ENCODE measurements at regions not wholly inside any gene's neighbourhood (a gene's known extent, or its start where the extent isn't known, plus 50 kb on each side); places are given as distances from the start of the nearest gene placed in this dataset.

DNA sequence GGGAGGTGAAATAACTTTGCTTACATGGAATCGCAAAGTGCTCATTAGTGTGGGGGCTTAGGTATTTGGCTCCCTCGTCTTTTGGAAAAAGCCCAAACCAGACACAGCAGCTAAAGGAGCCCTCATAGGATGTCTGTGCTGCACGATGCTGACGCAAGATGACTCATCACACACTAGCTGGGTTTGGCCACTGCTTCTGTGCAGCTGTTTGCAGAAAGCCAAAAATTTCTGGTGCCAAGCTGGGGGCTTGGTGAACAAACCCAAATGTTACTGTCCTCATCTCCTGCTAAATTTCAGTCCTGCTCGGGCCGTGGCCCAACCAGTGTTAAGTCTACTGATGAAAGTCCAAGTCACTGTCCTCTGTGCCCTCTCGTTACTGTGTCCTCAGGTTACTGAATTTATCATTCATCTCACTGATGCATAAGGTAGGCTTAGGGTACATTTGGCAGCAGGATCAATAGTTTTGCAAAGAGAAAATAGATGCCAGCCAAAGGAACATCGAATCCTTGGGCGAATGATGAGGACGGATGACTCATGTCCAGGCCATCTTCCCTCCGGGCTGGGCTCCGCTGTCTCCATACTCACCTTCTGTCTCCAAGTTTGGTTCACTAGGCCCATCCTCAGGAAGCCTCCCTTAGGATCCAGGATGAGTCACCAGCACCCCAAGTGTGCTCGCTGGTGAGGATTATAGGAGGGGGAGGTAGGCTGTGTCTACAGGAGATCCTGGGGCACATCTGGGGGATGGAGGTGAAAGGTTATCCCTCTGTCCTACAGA lies 177.7 kb downstream of the ADSS2 start:
- DNase-seq (ENCODE audit: low read depth), result no peak
- TF ChIP-seq, protein P1, sequence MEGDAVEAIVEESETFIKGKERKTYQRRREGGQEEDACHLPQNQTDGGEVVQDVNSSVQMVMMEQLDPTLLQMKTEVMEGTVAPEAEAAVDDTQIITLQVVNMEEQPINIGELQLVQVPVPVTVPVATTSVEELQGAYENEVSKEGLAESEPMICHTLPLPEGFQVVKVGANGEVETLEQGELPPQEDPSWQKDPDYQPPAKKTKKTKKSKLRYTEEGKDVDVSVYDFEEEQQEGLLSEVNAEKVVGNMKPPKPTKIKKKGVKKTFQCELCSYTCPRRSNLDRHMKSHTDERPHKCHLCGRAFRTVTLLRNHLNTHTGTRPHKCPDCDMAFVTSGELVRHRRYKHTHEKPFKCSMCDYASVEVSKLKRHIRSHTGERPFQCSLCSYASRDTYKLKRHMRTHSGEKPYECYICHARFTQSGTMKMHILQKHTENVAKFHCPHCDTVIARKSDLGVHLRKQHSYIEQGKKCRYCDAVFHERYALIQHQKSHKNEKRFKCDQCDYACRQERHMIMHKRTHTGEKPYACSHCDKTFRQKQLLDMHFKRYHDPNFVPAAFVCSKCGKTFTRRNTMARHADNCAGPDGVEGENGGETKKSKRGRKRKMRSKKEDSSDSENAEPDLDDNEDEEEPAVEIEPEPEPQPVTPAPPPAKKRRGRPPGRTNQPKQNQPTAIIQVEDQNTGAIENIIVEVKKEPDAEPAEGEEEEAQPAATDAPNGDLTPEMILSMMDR (IDR thresholded peaks at IDR 0.05; ENCODE audit: low read depth, low read length, missing control alignments), result no peak
- H3K4me3 ChIP-seq (ENCODE audit: low read depth, low read length), result no peak overlapping the region

DNA sequence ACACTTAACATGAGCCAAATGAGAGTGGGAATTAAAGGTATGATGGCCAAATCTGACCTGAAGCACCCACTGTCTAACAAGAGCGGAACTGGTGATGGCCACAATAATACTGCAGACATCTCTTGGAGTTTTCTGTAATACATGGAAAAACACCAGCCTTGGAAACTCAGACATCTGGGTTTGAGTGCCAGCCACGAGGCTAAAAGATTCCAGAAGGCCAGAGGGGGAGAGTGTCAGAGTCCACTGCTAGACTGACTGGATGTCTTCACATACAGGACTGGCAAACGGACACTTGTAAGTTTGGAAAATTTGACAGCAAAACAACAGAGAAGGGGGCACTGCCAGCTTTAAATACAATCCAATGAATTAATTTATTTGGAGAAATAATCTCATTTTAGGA lies 175.1 kb downstream of the ADSS2 start:
- TF ChIP-seq, protein P1 (IDR thresholded peaks at IDR 0.05; ENCODE audit: low read depth, low read length, missing control alignments), result no peak
- H3K4me3 ChIP-seq (ENCODE audit: low read depth, low read length), result no peak overlapping the region
- DNase-seq (ENCODE audit: low read depth), result no peak

DNA sequence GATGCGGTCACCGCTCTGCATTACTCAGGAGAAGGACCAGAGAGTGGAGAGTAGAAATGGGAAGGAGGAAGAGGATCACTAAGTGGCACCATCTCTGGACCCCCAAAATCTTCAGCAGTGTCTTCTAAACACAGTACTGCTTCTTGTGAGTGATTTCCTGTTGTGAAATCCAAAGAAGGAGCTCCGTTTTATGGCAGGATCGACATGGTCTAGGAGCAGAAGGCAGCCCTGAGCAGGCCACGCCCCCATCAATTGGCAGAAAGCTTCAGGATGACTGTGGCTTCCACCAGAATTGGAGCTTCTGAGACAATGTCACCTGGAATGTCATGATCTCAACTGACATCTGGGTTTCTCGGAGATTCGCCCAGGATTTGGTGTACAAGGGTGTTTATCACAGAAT lies 171.5 kb downstream of the ADSS2 start:
- H3K4me3 ChIP-seq (ENCODE audit: low read depth, low read length), result no peak overlapping the region
- no peak for DNase-seq (ENCODE audit: low read depth)
- TF ChIP-seq, protein P1 (IDR thresholded peaks at IDR 0.05; ENCODE audit: low read depth, low read length, missing control alignments), result no peak

DNA sequence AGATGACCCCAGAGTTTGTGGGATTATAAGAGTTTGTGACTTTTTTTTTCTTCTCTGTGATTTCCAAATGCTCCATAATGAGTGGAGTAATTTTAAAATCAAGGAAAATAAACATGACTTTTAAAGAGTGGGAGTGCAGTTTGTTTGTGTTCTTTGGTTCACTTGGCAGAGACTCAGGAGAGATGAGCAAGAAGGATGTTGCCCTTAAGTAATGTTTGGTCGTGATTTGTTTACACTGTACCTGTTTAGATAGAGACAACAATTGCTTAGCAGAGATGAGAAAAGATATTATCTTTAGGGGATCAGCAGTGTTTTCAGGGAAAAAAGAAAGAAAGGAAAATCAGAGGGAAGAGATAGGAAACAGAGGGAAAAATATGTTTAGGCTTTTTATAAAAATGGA lies 170.8 kb downstream of the ADSS2 start:
- TF ChIP-seq, protein P1 (IDR thresholded peaks at IDR 0.05; ENCODE audit: low read depth, low read length, missing control alignments), result no peak
- no peak overlapping the region for H3K4me3 ChIP-seq (ENCODE audit: low read depth, low read length)
- no peak for DNase-seq (ENCODE audit: low read depth)

DNA sequence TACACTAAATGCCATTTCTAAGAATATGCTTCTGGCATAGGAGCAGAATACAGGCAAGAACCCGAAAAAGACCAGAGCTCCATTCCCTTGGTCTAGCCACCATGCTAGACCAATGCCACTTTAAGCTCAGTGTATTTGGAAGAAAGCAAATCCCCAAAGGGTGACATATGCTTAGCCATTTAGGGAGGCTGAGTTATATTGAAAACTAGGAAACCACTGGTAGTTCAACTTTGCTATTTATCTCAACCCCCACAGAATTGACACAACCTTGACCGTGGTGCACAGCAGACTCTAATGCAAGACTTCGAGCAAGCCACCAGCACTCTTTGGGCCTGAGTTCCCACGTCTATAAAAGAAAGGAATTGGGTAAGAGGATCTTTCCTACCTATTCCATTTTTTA lies 167.9 kb downstream of the ADSS2 start:
- no peak for DNase-seq (ENCODE audit: low read depth)
- H3K4me3 ChIP-seq (ENCODE audit: low read depth, low read length), result no peak overlapping the region
- TF ChIP-seq, protein P1 (IDR thresholded peaks at IDR 0.05; ENCODE audit: low read depth, low read length, missing control alignments), result no peak

DNA sequence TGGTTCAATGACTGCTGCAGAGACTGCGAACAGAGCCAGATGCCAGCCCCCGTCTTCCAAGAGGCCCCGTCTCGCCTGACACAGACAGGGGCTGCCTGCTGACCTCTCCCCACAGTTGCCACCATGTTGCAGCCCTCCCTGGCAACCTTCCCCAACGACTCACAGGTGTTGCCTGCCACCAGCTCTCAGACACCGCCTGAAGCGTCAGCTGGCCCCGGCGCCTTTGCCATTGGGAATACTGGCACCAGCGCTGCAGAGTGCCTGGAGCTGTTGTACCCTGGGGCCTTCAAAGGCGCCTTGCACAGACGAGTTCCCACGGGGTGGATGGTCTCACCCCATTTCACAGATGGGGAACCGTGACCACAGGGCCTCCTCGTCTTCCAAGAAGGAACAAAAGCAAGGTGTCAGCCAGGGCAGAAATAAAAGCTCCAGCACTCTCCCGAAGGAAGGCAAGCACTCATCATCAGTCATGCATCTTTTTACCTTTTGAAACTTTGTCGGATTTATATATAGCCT lies 167.0 kb downstream of the ADSS2 start:
- DNase-seq (ENCODE audit: low read depth), result no peak
- TF ChIP-seq, protein P1 (IDR thresholded peaks at IDR 0.05; ENCODE audit: low read depth, low read length, missing control alignments), result no peak
- no peak overlapping the region for H3K4me3 ChIP-seq (ENCODE audit: low read depth, low read length)

DNA sequence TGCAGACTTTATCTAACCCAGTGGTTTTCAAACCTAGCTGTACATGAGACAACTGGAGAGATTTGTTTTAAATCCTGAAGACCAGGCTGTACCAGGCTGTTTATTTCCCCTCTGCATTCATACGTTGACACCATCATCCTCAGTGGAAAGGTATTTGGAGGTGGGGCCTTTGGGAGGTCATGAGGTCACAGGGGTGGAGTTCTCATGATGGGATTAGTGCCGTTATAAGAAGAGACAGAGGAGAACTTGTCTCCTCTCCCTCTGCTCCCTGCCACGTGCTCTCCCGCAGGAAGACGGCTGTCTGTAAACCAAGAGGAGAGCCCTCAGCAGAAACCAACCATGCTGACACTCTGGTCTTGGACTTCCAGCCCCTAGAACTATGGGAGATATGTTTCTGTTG lies 165.4 kb downstream of the ADSS2 start:
- DNase-seq (ENCODE audit: low read depth), result no peak
- TF ChIP-seq, protein P1 (IDR thresholded peaks at IDR 0.05; ENCODE audit: low read depth, low read length, missing control alignments), result no peak
- H3K4me3 ChIP-seq (ENCODE audit: low read depth, low read length), result no peak overlapping the region
